ENCODE measurements at regions not wholly inside any gene's neighbourhood (a gene's known extent, or its start where the extent isn't known, plus 50 kb on each side); places are given as distances from the start of the nearest gene placed in this dataset.

GRCh38 chr11:92330114-92330513 is 105.5 kb downstream of the FAT3 start:
- TF ChIP-seq POLR2AphosphoS5 (IDR thresholded peaks at IDR 0.05; ENCODE audit: borderline replicate concordance, low read depth, low read length) (no peak), EZH2 (IDR thresholded peaks at IDR 0.05) (no peak), FOXP2 (optimal IDR thresholded peaks at IDR 0.05; ENCODE audit: control extremely low read depth, extremely low read length, insufficient read depth) (no peak)

All from SK-N-MC (cell line).